Psoas muscle (tissue), 7 donors: ENCODE measurements at regions not wholly inside any gene's neighbourhood (a gene's known extent, or its start where the extent isn't known, plus 50 kb on each side); places are given as distances from the start of the nearest gene placed in this dataset.

Source experiments
- ATAC-seq, 4 donors: fragments of 200-7000 bp; cut with Tn5 transposase; one replicate each; pipeline ENCODE4 v1.9.1; 2020; ENCODE audit warnings: moderate library complexity in 3 of 4, mild to moderate bottlenecking in 2 of 4
- DNase-seq, 2 donors: peaks; one replicate each; pipeline ENCODE4 v3.0.0-alpha.2; 2020
- H3K27ac ChIP-seq: fragments of 200-600 bp; one replicate; pipeline ENCODE4 v1.8.0; 2022
- H3K27me3 ChIP-seq, 3 donors: fragments of 200-600 bp in 1 of 3; one replicate each; pipeline versions ENCODE4 v1.6.1 to v1.8.0; 2013 to 2022; ENCODE audit warnings: low read length in 2 of 3, mild to moderate bottlenecking in 2 of 3, moderate library complexity in 1 of 3; ENCODE audit not compliant: insufficient read depth in 3 of 3
- H3K36me3 ChIP-seq, 2 donors: fragments of 200-600 bp in 1 of 2; one replicate each; pipeline versions ENCODE4 v1.6.1 to v1.8.0; 2013 to 2022; ENCODE audit warnings: low read depth in 1 of 2, mild to moderate bottlenecking in 1 of 2, moderate library complexity in 1 of 2; ENCODE audit not compliant: insufficient read depth in 1 of 2
- H3K4me1 ChIP-seq: fragments of 200-600 bp; one replicate; pipeline ENCODE4 v1.8.0; 2022
- H3K4me3 ChIP-seq: fragments of 200-600 bp; one replicate; pipeline ENCODE4 v1.8.0; 2022; ENCODE audit warnings: mild to moderate bottlenecking
- H3K9me3 ChIP-seq: fragments of 200-600 bp; one replicate; pipeline ENCODE4 v1.8.0; 2022
- WGBS, 3 donors: extraction: QIAGEN DNeasy Blood & Tissue Kit; methylation state at CpG; one replicate each; pipeline versions ENCODE4 v1.1.6 to v1.1.7; 2013; 5-methylcytosine and 5-hydroxymethylcytosine counted together
- intact Hi-C, 2 donors: fragments of 100-400 bp; cut with DNase I; formaldehyde crosslinking; loops; one replicate each; pipeline versions ENCODE4 v1.11.0 to v1.14.2; 2022
- TF ChIP-seq, protein P1 (sequence below): fragments of 200-600 bp; IDR thresholded peaks from one replicate; pipeline ENCODE4 v1.8.0; 2022; ENCODE audit warnings: antibody characterized with exemption
- donor health status: healthy with polysubstance abuse.
- donor health status: DM: no; HTN: no; CAD: no; lungs with moderate emphysema.
- donor health status: Bipolar disorder and iron deficiency.
- donor health status: healthy.
- donor health status: DM: yes; HTN: yes; CAD: no.
- donor health status: DM: no; HTN: no; CAD: no.
- donor health status: DM: yes; HTN: yes; CAD: no.

DNA sequence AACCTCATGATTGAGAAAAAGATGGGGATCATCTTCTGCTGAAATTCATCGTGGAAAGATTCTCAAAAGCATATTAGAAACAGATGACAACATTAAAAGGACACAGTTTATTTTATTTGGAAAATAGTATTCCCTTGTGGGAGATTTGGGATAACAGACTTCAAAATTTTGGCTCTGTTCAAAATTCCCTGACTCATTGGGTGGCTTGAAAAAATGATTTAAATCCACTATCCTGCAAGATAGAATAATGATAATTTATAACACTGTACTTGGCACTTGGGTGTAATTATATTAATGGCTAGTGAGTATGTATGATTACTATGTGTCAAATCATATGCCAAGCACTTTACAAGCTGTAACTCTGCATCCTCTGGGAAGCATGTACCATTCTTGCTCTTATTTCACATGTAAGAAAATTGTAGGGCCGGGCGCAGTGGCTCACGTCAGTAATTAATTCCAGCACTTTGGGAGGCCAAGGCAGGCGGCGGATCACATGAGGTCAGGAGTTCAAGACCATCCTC, 128.8 kb downstream of the LMNTD1 start:
- ATAC-seq (no peak), DNase-seq (no peak)
- H3K27me3 ChIP-seq = peaks cover 0 to 3% (median 0%) of the 10 kb centered on the region in 3 donors
- H3K27ac ChIP-seq = no peak overlapping the region
- 40 to 58% (median 54%) methylated on average over 6 of the region's 6 CpGs for WGBS, 3 donors
- H3K9me3 ChIP-seq = no peaks in the 10 kb centered on the region
- intact Hi-C loops = no loop called here
- TF ChIP-seq, protein P1, sequence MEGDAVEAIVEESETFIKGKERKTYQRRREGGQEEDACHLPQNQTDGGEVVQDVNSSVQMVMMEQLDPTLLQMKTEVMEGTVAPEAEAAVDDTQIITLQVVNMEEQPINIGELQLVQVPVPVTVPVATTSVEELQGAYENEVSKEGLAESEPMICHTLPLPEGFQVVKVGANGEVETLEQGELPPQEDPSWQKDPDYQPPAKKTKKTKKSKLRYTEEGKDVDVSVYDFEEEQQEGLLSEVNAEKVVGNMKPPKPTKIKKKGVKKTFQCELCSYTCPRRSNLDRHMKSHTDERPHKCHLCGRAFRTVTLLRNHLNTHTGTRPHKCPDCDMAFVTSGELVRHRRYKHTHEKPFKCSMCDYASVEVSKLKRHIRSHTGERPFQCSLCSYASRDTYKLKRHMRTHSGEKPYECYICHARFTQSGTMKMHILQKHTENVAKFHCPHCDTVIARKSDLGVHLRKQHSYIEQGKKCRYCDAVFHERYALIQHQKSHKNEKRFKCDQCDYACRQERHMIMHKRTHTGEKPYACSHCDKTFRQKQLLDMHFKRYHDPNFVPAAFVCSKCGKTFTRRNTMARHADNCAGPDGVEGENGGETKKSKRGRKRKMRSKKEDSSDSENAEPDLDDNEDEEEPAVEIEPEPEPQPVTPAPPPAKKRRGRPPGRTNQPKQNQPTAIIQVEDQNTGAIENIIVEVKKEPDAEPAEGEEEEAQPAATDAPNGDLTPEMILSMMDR = no peak
- no peaks in the 10 kb centered on the region for H3K36me3 ChIP-seq
- H3K4me1 ChIP-seq = no peaks in the 10 kb centered on the region
- H3K4me3 ChIP-seq = no peak overlapping the region

DNA sequence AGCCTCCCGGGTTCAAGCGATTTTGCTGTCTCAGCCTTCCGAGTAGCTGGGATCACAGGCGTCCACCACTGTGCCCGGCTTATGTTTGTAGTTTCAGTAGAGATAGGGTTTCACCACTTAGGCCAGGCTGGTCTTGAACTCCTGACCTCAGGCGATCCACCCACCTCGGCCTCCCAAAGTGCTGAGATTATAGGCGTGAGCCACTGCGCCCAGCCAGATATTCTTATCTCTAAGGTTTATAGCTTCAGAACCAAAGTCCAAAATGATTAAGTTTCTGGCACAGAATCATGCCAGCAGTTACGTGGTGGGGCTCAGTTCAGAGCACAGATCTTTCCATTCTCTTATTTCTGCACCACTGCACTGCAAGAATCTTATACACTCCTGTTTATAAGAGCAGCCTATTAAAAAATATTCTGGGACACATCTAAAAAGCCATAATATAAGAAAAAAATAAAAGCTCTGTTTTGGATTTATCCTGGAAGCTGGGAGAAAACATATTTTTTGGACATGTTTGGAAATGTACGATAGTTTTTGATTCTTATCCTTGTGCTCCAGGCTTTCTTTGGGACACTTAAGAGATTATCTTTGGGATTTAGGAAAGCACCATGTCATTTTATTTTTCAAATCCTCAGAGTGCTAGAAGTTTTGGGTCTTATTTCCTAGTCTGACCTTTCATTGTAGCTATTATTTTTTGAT, 129.6 kb downstream of the LMNTD1 start:
- Histone ChIP-seq H3K9me3 (no peaks in the 10 kb centered on the region), H3K4me1 (no peaks in the 10 kb centered on the region), H3K27ac (no peak overlapping the region), H3K27me3 (peaks cover 0 to 3% (median 0%) of the 10 kb centered on the region in 3 donors), H3K4me3 (no peak overlapping the region), H3K36me3 (no peaks in the 10 kb centered on the region)
- intact Hi-C loops = no loop called here
- TF ChIP-seq, protein P1 = no peak
- DNase-seq = no peak
- 40 to 42% (median 40%) methylated on average over 11 of the region's 11 CpGs for WGBS, 3 donors
- ATAC-seq = no peak

DNA sequence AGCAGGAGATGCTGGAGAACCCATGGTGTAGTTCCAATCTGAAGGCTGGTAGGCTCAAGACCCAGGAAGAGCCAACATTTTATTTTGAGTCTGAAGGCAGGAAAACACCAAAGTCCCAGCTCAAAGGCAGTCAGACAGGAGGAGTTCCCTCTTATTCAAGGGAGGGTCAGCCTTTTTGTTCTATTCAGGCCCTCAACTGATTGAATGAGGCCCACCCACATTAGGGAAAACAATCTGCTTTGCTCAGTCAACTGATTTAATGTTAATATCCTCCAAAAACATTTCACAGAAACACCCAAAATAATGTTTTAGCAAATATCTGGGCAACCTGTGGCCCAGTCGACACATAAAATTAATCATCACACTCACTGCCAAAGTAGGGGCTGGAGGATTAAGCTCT, 130.8 kb downstream of the LMNTD1 start:
- intact Hi-C loops = no loop called here
- Histone ChIP-seq H3K27ac (no peak overlapping the region), H3K36me3 (no peaks in the 10 kb centered on the region), H3K9me3 (no peaks in the 10 kb centered on the region), H3K27me3 (peaks cover 0 to 3% (median 0%) of the 10 kb centered on the region in 3 donors), H3K4me3 (no peak overlapping the region), H3K4me1 (no peaks in the 10 kb centered on the region)
- no peak for DNase-seq
- TF ChIP-seq, protein P1 = no peak
- ATAC-seq = no peak
- WGBS, 3 donors = 81 to 92% (median 81%) methylated on average over 1 of the region's 1 CpG

DNA sequence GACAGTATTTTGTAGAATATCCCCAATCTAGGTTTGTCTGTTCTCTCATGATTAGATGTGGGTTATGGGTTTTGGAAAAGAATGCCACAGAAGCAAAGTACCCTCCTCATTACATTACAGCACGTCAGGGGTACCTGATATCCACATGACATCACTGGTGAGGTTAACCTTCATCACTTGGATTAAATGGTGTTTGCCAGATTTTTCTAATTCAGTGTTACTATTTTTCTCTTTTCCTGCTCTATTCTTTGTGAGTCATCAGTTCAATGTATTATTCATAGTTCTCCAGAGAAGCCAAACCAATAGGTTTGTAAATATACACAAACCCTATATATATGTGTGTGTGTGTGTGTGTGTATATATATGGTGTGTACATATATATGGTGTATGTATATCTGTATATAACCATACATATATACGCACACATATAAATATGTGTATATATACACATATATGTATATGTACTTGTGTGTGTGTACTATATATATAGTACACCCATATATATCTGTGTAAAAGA, 131.4 kb downstream of the LMNTD1 start:
- ATAC-seq = no peak
- Histone ChIP-seq H3K27ac (no peak overlapping the region), H3K27me3 (peaks cover 0 to 3% (median 0%) of the 10 kb centered on the region in 3 donors)

More for the DNA sequence above, 131.4 kb downstream of the LMNTD1 start:
- WGBS, 3 donors = 84 to 89% (median 86%) methylated on average over 2 of the region's 2 CpGs
- no peak overlapping the region for H3K4me3 ChIP-seq
- intact Hi-C loops = no loop called here
- TF ChIP-seq, protein P1 = no peak
- no peaks in the 10 kb centered on the region for H3K4me1 ChIP-seq
- no peak for DNase-seq
- no peaks in the 10 kb centered on the region for H3K36me3 ChIP-seq
- no peaks in the 10 kb centered on the region for H3K9me3 ChIP-seq
